ENCODE measurements at regions not wholly inside any gene's neighbourhood (a gene's known extent, or its start where the extent isn't known, plus 50 kb on each side); places are given as distances from the start of the nearest gene placed in this dataset.

DNA sequence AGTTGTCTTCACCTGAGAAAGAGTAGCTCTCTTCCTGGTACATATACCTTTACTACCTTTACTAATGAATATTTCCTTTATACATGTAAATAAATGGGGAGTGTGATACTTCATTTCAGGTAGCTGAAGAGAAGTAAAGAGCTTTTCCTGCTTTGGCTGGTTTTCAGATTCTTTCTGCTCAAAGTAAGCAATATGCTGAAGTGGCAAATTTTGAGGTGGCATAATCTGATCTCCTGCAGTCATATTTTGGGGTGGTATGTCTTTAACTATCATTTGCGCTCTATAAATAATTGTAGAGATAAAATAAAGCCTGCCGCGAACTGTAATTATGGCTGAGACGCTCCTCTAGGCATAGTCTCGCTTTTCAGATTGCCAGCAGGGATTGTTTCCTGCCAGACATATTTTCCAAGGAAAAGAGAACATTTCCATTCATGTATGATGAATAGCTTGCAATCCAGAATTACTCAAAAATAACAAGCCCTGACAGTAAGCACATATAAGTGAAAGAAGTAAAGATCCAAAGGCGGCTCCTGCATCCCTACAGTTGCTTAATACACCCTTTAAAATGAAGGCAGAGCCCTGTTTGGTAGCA is 200.7 kb downstream of the C12orf50 start:
- TF ChIP-seq ZNF274 (IDR thresholded peaks at IDR 0.05; ENCODE audit: low read depth, low read length) = no peak
- no peak for TF ChIP-seq SUZ12 (IDR thresholded peaks at IDR 0.05; ENCODE audit: extremely low read depth, insufficient read depth, insufficient read length)
- TF ChIP-seq YY1 (IDR thresholded peaks at IDR 0.05; ENCODE audit: insufficient read depth, insufficient read length) = no peak
